DND-41 (cell line): ENCODE measurements at regions not wholly inside any gene's neighbourhood (a gene's known extent, or its start where the extent isn't known, plus 50 kb on each side); places are given as distances from the start of the nearest gene placed in this dataset.
"Not testable (repeated sequence)": the region's sequence is repeated elsewhere in the genome, so short reads cannot be mapped to it uniquely, and the experiment has no call there.

Experiments used
- ATAC-seq: fragments of 200-7000 bp; cut with Tn5 transposase; 3 replicates; pipeline ENCODE4 v1.9.1; 2021; ENCODE audit warnings: low read depth; ENCODE audit not compliant: insufficient read depth
- DNase-seq: peaks from one replicate; pipeline ENCODE4 v3.0.0-alpha.2; 2020
- H2AFZ ChIP-seq: 2 replicates; pipeline ENCODE4 v1.6.0; 2012; ENCODE audit warnings: low read depth, low read length
- H3K27ac ChIP-seq: 2 replicates; pipeline ENCODE4 v1.5.1; 2012; ENCODE audit warnings: low read length, inconsistent platforms
- H3K27me3 ChIP-seq: fragments of 200-600 bp; sonication (generic); 2 replicates; pipeline ENCODE4 v1.6.0; 2012; ENCODE audit warnings: low read length, mild to moderate bottlenecking, inconsistent platforms; ENCODE audit not compliant: insufficient read depth, poor library complexity
- H3K36me3 ChIP-seq: 2 replicates; pipeline ENCODE4 v1.5.1; 2012; ENCODE audit warnings: low read length, inconsistent platforms; ENCODE audit not compliant: insufficient read depth
- H3K4me1 ChIP-seq: 2 replicates; pipeline ENCODE4 v1.5.1; 2012; ENCODE audit warnings: mild to moderate bottlenecking, low read length; ENCODE audit not compliant: insufficient read depth
- H3K4me2 ChIP-seq: 2 replicates; pipeline ENCODE4 v1.6.0; 2012; ENCODE audit warnings: mild to moderate bottlenecking, moderate library complexity, low read length, inconsistent platforms; ENCODE audit not compliant: insufficient read depth
- H3K4me3 ChIP-seq, 2 experiments: fragments of 200-600 bp in 1 of 2; shearing (Covaris generic) in 1 of 2; 2 replicates each; pipeline ENCODE4 v1.5.1; 2012 to 2016; ENCODE audit warnings: inconsistent platforms in 2 of 2, low read length in 2 of 2, mild to moderate bottlenecking in 2 of 2, low read depth in 1 of 2, moderate library complexity in 1 of 2
- H3K79me2 ChIP-seq: 2 replicates; pipeline ENCODE4 v1.6.0; 2012; ENCODE audit warnings: low read length, inconsistent platforms; ENCODE audit not compliant: insufficient read depth
- H3K9ac ChIP-seq: 2 replicates; pipeline ENCODE4 v1.6.0; 2012; ENCODE audit warnings: low read depth, mild to moderate bottlenecking, inconsistent platforms, low read length, moderate library complexity
- H3K9me3 ChIP-seq: 2 replicates; pipeline ENCODE4 v1.5.1; 2012; ENCODE audit warnings: low read length, moderate library complexity, mild to moderate bottlenecking, inconsistent platforms; ENCODE audit not compliant: insufficient read depth, severe bottlenecking
- H4K20me1 ChIP-seq: 2 replicates; pipeline ENCODE4 v1.6.0; 2012; ENCODE audit warnings: low read length; ENCODE audit not compliant: insufficient read depth
- CTCF ChIP-seq: IDR thresholded peaks from 2 replicates; pipeline ENCODE4 v1.5.1; 2012; ENCODE audit warnings: borderline replicate concordance, low read length, moderate library complexity, mild to moderate bottlenecking; ENCODE audit not compliant: poor library complexity, severe bottlenecking; ENCODE audit errors: extremely low read depth
- EZH2 ChIP-seq: IDR thresholded peaks from 3 replicates; pipeline ENCODE4 v1.6.1; 2012; ENCODE audit warnings: borderline replicate concordance, low read depth, mild to moderate bottlenecking, moderate library complexity, low read length, inconsistent platforms; ENCODE audit not compliant: severe bottlenecking

DNA sequence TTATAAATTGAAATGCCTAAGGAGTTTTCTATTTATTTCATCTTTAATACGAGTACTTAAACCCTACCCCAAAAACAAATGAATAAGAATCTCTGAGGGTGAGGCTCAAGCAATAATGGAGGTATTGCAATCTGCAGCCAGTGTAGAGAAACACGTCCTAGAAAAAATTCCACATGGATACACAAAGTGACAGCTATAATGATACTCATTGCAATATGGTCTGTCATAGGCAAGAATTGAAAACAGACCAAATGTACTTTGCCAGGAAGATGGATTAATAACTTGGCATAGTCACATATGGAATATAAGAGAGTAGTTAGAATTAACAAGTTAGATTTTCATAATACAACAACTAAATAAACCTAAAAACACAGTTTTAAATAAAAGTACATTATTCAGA is 440.1 kb upstream of the STEAP1 start:
- Histone ChIP-seq H3K4me3 (no peak overlapping the region), H3K79me2 (no peaks in the 10 kb centered on the region), H3K4me1 (no peaks in the 10 kb centered on the region), H3K4me2 (no peak overlapping the region), H3K9ac (no peak overlapping the region), H3K27me3 (no peaks in the 10 kb centered on the region), H3K36me3 (no peaks in the 10 kb centered on the region), H2AFZ (no peak overlapping the region), H4K20me1 (no peaks in the 10 kb centered on the region), H3K27ac (no peak overlapping the region), H3K9me3 (no peaks in the 10 kb centered on the region)
- DNase-seq, result no peak
- TF ChIP-seq EZH2 (no peak), CTCF (no peak)
- no peak for ATAC-seq

DNA sequence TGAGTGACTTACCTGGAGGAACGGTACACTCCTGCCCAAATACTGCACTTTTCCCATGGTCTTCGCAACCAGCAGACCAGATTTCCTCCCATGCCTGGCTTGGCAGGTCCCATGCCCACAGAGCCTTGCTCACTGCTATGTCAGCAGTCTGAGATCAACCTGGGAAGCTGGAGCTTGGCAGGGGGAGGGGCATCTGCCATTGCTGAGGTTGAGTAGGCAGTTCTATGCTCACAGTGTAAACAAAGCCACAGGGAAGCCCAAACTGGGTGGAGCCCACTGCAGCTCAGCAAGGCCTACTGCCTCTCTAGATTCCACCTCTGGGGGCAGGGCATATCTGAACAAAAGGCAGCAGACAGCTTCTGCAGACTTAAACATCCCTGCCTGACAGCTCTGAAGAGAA is 435.3 kb upstream of the STEAP1 start:
- H3K27me3 ChIP-seq, H3K4me3 ChIP-seq, H3K27ac ChIP-seq, H3K9me3 ChIP-seq, H3K4me2 ChIP-seq, H4K20me1 ChIP-seq, H2AFZ ChIP-seq, DNase-seq, H3K79me2 ChIP-seq, H3K4me1 ChIP-seq, H3K9ac ChIP-seq, H3K36me3 ChIP-seq, ATAC-seq: not testable (repeated sequence)

GRCh38 chr7:89728481-89728880 is 425.8 kb upstream of the STEAP1 start:
- Histone ChIP-seq H3K4me1 (no peaks in the 10 kb centered on the region), H3K79me2 (no peaks in the 10 kb centered on the region), H3K27me3 (no peaks in the 10 kb centered on the region), H3K4me2 (no peak overlapping the region), H3K9me3 (no peaks in the 10 kb centered on the region), H3K36me3 (no peaks in the 10 kb centered on the region), H2AFZ (no peak overlapping the region), H3K4me3 (no peak overlapping the region), H3K27ac (no peak overlapping the region), H4K20me1 (no peaks in the 10 kb centered on the region), H3K9ac (no peak overlapping the region)
- ATAC-seq (no peak), DNase-seq (no peak)
- no peak for TF ChIP-seq EZH2
- no peak for TF ChIP-seq CTCF

- TF ChIP-seq CTCF (no peak), EZH2 (no peak)
- Histone ChIP-seq H3K27me3 (no peaks in the 10 kb centered on the region), H3K4me3 (no peak overlapping the region), H3K4me1 (no peaks in the 10 kb centered on the region), H2AFZ (no peak overlapping the region), H3K79me2 (no peaks in the 10 kb centered on the region), H3K9ac (no peak overlapping the region), H3K27ac (no peak overlapping the region), H3K36me3 (no peaks in the 10 kb centered on the region), H3K4me2 (no peak overlapping the region), H4K20me1 (no peaks in the 10 kb centered on the region), H3K9me3 (no peaks in the 10 kb centered on the region)
- ATAC-seq (no peak), DNase-seq (no peak)
Measured at GRCh38 chr7:89731751-89732445, 422.4 kb upstream of the STEAP1 start.
